Right ventricle myocardium inferior (tissue), 1 donor: ENCODE measurements at regions not wholly inside any gene's neighbourhood (a gene's known extent, or its start where the extent isn't known, plus 50 kb on each side); places are given as distances from the start of the nearest gene placed in this dataset.
A peak's percentile ranks its signal among the peaks of the same experiment; 100 is the strongest.
"Not testable (repeated sequence)": the region's sequence is repeated elsewhere in the genome, so short reads cannot be mapped to it uniquely, and the experiment has no call there.

Source experiments
- ATAC-seq: fragments of 200-7000 bp; cut with Tn5 transposase; one replicate; pipeline ENCODE4 v1.9.1; 2020; ENCODE audit warnings: mild to moderate bottlenecking, moderate library complexity
- DNase-seq: peaks from one replicate; pipeline ENCODE4 v3.0.0; 2021; ENCODE audit errors: missing footprints
- intact Hi-C: fragments of 100-400 bp; cut with DNase I; formaldehyde crosslinking; loops from one replicate; pipeline ENCODE4 v1.11.0; 2022
- donor health status: DM: no; HTN: yes; CAD: no; lungs with severe emphysema.

DNA sequence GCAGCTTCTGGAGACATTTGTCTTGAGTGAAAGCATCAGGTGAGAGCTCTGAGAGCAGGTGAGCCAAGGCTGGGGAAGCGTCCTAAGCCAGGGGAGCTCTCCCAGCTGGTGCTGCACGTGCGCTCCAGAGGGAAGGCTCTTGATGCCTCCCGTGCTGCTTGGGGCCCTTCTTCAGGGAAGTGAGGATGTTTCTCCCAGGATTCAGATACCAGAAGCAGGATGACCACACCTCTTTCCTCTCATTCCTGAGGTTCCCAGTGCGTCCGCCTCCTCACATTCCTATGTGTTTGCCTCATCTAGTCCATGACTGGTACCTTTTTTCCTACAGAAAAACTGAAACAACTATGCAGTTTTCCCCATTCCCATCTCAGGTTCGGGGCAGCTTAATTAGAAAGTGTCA, 231.0 kb upstream of the IRS2 start:
- intact Hi-C loops: no loop called here
- no peak for ATAC-seq
- DNase-seq: no peak

- no peak for DNase-seq
- no peak for ATAC-seq
- intact Hi-C loops: no loop called here
These were observed 228.9 kb upstream of the IRS2 start for GRCh38 chr13:110015253-110015652.

DNA sequence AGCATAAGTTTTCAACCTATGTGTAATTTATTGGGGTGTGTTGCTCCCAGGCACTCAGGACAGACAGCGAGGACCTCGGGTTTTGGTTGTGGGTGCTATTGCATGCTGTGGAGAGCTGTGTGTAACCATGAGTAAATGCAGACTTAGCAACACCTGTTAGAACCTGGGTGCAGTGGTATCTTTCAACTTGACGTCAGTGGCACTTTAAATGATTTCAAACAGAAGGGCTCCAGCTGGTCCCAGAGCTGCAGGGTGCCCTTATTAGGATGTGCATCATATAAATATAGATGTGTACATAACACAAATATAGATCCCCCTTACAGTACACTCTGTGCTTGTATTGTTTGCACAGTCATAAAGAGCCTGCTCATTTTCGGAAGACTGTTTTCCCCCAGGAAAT, 228.3 kb upstream of the IRS2 start:
- ATAC-seq (no peak), DNase-seq (no peak)
- intact Hi-C loops: no loop called here

DNA sequence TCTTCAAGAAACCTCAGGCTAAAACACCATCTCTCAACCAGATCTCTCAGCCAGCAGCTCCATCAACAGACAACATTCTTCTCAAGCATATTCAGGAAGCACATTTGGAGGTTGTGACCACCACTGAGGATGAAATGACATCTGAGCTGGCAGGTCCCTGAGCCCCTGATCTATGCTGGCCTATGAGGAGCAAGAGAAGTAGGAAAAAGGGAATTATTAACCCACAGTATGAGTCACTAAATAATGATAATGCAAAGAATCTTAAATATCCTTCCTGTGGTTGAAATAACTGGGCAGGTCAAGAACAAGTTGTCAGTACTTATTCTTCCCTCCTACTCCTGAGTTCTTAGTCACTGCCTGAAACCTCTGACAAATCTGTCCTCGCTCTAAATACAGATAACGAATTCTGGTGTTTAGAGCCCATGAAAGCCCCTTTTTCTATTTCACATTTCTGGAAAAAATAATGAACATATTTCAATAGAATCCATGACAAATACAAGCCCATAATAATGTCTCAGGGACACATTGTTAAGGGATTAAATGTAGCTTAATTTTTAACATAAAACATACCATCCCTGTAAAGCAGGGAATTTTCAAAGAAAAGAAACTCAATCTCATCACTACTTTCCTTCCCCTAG, 225.8 kb upstream of the IRS2 start:
- ATAC-seq: no peak
- intact Hi-C loops: no loop called here

DNA sequence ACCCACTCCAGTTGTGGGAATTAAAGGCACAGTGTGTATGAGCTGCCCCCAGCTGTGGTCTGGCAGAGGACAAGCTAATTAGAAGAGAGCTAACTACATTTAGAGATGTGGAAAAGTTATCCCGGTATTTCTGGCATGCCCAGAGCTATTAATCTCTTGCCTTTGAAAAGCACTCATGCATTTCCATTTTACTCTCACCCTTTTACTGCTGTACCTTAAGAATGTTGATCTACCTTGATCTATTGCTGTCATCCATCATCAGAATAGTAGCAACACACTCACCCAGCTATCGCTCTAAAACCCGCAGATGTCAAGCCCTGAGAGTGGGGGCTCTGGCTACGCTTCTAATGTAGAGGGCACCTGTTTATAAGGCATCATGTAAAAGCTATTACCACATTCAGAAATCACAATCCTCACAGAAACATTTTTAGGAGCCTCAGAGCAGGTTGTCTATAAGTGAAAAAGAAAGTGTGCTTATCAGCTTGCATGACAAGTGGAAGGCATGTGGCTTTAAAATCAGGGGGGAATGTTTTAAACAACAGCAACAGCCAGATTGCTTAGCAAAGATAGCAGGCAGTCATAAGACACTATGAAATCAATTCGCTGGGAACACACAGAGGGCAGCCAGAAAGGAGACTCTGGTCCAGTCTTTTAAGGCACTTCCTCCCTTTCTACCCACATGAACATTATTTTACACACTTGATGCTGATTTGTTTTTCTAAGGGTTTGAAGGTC, 224.2 kb upstream of the IRS2 start:
- DNase-seq (no peak), ATAC-seq (no peak)
- intact Hi-C loops: no loop called here

More for the DNA sequence above, 225.8 kb upstream of the IRS2 start:
- no peak for DNase-seq

DNA sequence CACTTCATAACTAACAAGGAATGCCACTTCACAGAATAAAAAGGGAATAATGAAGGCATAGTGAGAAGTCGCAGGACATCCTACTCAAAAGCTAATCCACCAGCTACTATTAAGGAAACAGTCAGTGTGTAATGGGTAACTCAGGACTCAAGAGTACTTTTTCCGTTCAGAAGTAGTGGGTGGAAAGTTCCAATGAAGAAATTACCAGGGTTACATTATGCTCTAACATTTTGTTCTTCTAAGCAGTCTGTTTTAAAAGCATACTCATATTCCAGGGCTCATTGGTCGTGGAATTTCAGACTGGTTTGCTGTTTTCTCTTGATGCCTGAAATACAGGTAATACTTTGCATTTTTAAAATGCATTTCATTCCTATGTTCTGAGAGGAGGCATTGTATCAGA, 222.4 kb upstream of the IRS2 start:
- ATAC-seq (no peak), DNase-seq (no peak)
- intact Hi-C loops: no loop called here

DNA sequence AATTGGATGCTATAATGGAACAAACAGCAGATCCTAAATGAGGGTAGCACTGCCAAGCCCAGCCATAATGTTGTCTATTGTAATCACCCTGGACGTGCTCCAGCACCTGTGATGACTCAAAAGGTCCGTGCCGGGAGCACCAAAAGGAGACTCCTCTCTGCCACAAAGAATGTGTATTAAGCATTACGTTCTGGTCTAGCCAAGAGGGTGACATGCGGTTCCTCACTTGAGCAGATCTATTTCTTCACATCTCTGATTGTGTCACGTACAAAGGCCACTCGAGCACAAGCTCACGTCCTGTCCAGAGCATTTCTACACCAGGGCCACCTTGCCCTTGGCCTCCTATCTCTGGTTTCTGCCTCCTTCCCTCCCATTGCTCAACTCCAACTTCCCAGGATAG, 219.9 kb upstream of the IRS2 start:
- DNase-seq (no peak), ATAC-seq (no peak)
- intact Hi-C loops: no loop called here

GRCh38 chr13:110005563-110005962, 219.2 kb upstream of the IRS2 start:
- intact Hi-C loops: no loop called here
- ATAC-seq (no peak), DNase-seq (no peak)

- ATAC-seq (no peak), DNase-seq (no peak)
- intact Hi-C loops: no loop called here
These were observed 218.4 kb upstream of the IRS2 start for GRCh38 chr13:110004814-110005213.

DNA sequence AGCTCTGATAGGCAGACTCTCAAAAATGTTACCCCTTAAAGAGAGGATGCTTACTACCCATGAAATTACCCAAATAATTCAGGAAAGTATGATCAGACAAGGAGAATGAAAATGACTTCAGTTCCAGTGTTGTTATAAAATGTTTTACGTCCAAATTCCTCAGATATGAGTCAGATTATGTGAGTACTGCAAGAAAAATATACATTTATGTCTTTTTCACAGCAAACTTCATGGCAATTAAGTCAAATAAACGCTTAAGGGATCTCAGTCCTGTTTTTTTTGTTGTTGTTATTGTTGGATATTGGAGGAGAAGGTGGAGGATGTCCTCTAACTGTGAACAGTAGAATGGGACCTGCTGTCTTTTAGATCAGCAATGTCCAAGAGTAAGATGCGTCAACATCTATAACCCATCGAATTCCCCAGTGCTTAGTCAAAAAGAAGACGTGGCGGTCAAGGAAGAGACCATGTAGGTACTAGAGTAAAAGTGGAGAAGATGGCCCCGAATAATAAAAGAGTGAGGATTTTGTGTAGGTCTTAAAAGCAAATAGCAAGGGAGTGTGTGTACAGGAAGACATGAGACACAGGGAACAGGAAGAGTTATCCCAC, 215.4 kb upstream of the IRS2 start:
- intact Hi-C loops: no loop called here
- DNase-seq (no peak), ATAC-seq (no peak)

- DNase-seq (no peak), ATAC-seq (no peak)
- intact Hi-C loops: no loop called here
These were observed 214.4 kb upstream of the IRS2 start for GRCh38 chr13:110000534-110001345.

DNA sequence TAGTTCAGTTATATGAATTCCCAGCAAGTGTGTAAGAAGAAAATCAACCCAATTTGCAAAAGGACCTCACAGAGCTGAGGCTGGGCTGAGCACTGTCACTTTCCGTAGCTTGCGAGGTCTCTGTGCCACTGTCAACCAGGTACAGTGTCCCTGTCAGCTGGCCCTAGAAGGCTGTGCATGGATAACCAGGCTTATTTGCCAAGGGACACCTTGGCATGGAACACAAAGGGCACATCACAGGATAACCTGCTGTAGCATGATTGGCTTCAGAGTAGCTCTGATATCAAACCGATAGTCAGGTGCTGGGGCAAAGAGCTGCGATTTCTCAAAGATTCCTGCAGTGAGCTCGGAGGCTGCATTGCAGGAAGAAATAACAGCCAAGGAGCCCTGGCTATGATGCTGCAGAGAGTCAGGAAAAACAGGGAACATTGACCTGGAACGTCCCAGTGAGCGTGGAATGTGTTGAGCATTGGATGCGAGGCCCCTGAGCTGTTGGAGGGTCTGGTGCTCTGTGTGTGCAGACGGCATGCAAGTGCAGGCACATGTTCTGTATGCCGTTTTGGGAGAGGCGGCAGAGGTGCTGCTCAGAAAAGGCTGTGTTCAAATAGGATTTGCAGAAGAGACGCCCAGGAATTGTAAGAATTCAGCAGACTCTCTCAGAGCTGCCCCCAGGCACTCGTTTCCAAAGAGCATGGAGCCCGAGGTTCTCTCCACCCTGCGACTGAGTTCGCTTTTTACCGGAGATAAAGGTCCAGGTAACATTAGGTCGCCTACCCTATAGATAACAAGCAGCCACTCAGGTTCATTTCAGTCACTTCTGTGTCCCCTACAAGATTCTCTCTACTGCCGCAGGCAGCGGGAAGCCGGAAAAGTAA, 213.5 kb upstream of the IRS2 start:
- DNase-seq: no peak
- peak; percentile 26 for ATAC-seq
- intact Hi-C loops: no loop called here

GRCh38 chr13:109998684-109999533, 212.5 kb upstream of the IRS2 start:
- ATAC-seq (peak; percentile 29), DNase-seq (no peak)
- intact Hi-C loops: no loop called here

GRCh38 chr13:109998037-109998436, 211.7 kb upstream of the IRS2 start:
- DNase-seq (no peak), ATAC-seq (peak; percentile 40)
- intact Hi-C loops: no loop called here

- intact Hi-C loops, DNase-seq, ATAC-seq: not testable (repeated sequence)
These were observed 210.7 kb upstream of the IRS2 start for GRCh38 chr13:109997056-109997595.

GRCh38 chr13:109996404-109996960, 210.1 kb upstream of the IRS2 start:
- ATAC-seq: no peak
- DNase-seq: no peak
- intact Hi-C loops: no loop called here

- intact Hi-C loops: no loop called here
These were observed 209.2 kb upstream of the IRS2 start for GRCh38 chr13:109995578-109995977.

More at GRCh38 chr13:109995578-109995977, 209.2 kb upstream of the IRS2 start:
- ATAC-seq (no peak), DNase-seq (no peak)
